Hepatocyte (in vitro differentiated cells): ENCODE measurements at regions not wholly inside any gene's neighbourhood (a gene's known extent, or its start where the extent isn't known, plus 50 kb on each side); places are given as distances from the start of the nearest gene placed in this dataset.

Experiments
- DNase-seq: peaks from one replicate; pipeline ENCODE4 v3.0.0-alpha.2; 2016; ENCODE audit warnings: low spot score
- H2AFZ ChIP-seq: fragments of 200-600 bp; sonication (generic); 2 replicates; pipeline ENCODE4 v1.6.0; 2016; ENCODE audit warnings: antibody characterized with exemption, mild to moderate bottlenecking
- H3K27ac ChIP-seq: fragments of 200-600 bp; sonication (generic); 2 replicates; pipeline ENCODE4 v1.5.1; 2016; ENCODE audit warnings: mild to moderate bottlenecking
- H3K27me3 ChIP-seq: fragments of 200-600 bp; sonication (generic); 2 replicates; pipeline ENCODE4 v1.6.1; 2016
- H3K36me3 ChIP-seq: fragments of 200-600 bp; sonication (generic); replicated peaks from 2 replicates; pipeline ENCODE4 v1.5.1; 2016; ENCODE audit warnings: low read depth; ENCODE audit not compliant: insufficient read depth
- H3K4me1 ChIP-seq: fragments of 200-600 bp; sonication (generic); 2 replicates; pipeline ENCODE4 v1.5.1; 2016; ENCODE audit warnings: mild to moderate bottlenecking, moderate library complexity; ENCODE audit not compliant: insufficient read depth
- H3K4me2 ChIP-seq: fragments of 200-600 bp; sonication (generic); 2 replicates; pipeline ENCODE4 v1.6.0; 2016
- H3K4me3 ChIP-seq: fragments of 200-600 bp; sonication (generic); 2 replicates; pipeline ENCODE4 v1.5.1; 2016; ENCODE audit warnings: mild to moderate bottlenecking
- H3K79me2 ChIP-seq: fragments of 200-600 bp; sonication (generic); 2 replicates; pipeline ENCODE4 v1.6.0; 2017; ENCODE audit warnings: mild to moderate bottlenecking
- H3K9me2 ChIP-seq: fragments of 200-600 bp; sonication (generic); replicated peaks from 2 replicates; pipeline ENCODE4 v1.6.0; 2017; ENCODE audit warnings: mild to moderate bottlenecking; ENCODE audit not compliant: insufficient read depth
- H3K9me3 ChIP-seq: fragments of 200-600 bp; sonication (generic); 2 replicates; pipeline ENCODE4 v1.5.1; 2016; ENCODE audit warnings: low read depth, mild to moderate bottlenecking
- H4K20me1 ChIP-seq: fragments of 200-600 bp; sonication (generic); 2 replicates; pipeline ENCODE4 v1.6.0; 2016; ENCODE audit warnings: mild to moderate bottlenecking; ENCODE audit not compliant: insufficient read depth, poor library complexity, severe bottlenecking
- EZH2 ChIP-seq: fragments of 200-600 bp; sonication (generic); IDR thresholded peaks from 2 replicates; pipeline ENCODE4 v1.6.1; 2016; ENCODE audit warnings: antibody characterized with exemption, mild to moderate bottlenecking, borderline replicate concordance
- EZH2phosphoT487 ChIP-seq: fragments of 200-600 bp; sonication (generic); IDR thresholded peaks from one replicate; pipeline ENCODE4 v1.6.1; 2018; ENCODE audit warnings: antibody characterized with exemption, mild to moderate bottlenecking, low read depth, moderate library complexity; ENCODE audit not compliant: unreplicated experiment, severe bottlenecking
- WGBS: methylation state at CpG from one replicate; pipeline ENCODE4 v1.1.6; 2016; ENCODE audit warnings: low lambda C conversion rate; ENCODE audit errors: missing lambda C conversion rate; 5-methylcytosine and 5-hydroxymethylcytosine counted together
- TF ChIP-seq, protein P1 (sequence below): fragments of 200-600 bp; sonication (generic); IDR thresholded peaks from 2 replicates; pipeline ENCODE4 v1.5.1; 2016; ENCODE audit warnings: antibody characterized with exemption, mild to moderate bottlenecking; ENCODE audit not compliant: poor library complexity

DNA sequence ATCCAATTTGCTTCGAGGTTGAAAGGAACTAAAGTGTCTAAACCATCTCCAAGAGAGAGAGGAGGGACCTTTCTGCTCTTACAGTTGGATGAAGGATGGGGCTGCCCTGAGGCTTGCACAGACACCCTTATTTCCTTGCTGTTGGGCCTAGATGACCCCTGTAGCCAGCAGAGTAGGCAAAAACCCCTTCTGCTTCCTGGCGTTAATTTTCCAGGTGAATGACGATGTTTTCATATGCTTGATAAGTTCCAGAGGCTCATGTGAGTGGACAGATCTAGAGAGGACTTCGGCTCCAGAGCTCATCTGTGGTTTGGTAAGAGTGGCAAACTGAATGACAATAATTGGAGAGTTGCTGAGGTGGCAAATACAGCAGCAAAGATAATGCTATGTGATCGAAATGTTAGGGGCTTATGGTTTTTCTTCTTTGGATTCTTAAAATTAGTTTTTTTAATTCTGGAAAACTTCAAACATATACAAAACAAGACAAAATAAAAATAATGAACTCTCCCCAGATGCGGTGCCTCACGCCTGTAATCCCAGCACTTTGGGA lies 98.6 kb upstream of the MAP4K3 start:
- 89% methylated on average over 7 of the region's 7 CpGs for WGBS
- Histone ChIP-seq H3K4me2 (no peak overlapping the region), H3K36me3 (no peaks in the 10 kb centered on the region), H3K9me2 (no peaks in the 10 kb centered on the region), H3K4me3 (no peak overlapping the region), H3K27ac (no peak overlapping the region), H3K4me1 (peaks cover 3% of the 10 kb centered on the region), H2AFZ (no peak overlapping the region), H3K9me3 (no peaks in the 10 kb centered on the region), H3K79me2 (no peaks in the 10 kb centered on the region), H4K20me1 (no peaks in the 10 kb centered on the region), H3K27me3 (no peaks in the 10 kb centered on the region)
- no peak for DNase-seq
- TF ChIP-seq EZH2: no peak
- TF ChIP-seq, protein P1, sequence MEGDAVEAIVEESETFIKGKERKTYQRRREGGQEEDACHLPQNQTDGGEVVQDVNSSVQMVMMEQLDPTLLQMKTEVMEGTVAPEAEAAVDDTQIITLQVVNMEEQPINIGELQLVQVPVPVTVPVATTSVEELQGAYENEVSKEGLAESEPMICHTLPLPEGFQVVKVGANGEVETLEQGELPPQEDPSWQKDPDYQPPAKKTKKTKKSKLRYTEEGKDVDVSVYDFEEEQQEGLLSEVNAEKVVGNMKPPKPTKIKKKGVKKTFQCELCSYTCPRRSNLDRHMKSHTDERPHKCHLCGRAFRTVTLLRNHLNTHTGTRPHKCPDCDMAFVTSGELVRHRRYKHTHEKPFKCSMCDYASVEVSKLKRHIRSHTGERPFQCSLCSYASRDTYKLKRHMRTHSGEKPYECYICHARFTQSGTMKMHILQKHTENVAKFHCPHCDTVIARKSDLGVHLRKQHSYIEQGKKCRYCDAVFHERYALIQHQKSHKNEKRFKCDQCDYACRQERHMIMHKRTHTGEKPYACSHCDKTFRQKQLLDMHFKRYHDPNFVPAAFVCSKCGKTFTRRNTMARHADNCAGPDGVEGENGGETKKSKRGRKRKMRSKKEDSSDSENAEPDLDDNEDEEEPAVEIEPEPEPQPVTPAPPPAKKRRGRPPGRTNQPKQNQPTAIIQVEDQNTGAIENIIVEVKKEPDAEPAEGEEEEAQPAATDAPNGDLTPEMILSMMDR: no peak
- TF ChIP-seq EZH2phosphoT487: no peak

DNA sequence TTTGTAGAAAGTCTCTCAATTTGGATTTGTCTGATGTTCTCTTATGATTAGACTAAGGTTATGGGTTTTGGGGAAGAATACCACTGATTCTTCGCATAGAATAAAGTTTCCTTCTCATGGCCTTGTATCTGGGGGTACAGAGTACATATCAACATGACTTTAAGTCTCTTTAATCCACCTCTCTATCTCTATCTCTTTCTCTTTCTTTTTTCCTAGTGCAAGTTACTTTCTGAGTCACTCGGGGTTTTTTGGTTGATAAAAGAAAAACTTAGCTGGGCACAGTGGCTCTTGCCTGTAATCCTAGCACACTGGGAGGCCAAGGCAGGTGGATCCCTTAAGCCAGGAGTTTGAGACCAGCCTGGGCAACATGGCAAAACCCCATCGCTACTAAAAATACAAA lies 100.1 kb upstream of the MAP4K3 start:
- Histone ChIP-seq H3K36me3 (no peaks in the 10 kb centered on the region), H3K4me3 (no peak overlapping the region), H3K27ac (no peak overlapping the region), H2AFZ (no peak overlapping the region), H3K9me3 (no peaks in the 10 kb centered on the region), H3K79me2 (no peaks in the 10 kb centered on the region), H3K27me3 (no peaks in the 10 kb centered on the region), H4K20me1 (no peaks in the 10 kb centered on the region), H3K9me2 (no peaks in the 10 kb centered on the region), H3K4me2 (no peak overlapping the region), H3K4me1 (peaks cover 3% of the 10 kb centered on the region)
- WGBS: 91% methylated on average over 3 of the region's 3 CpGs
- DNase-seq: no peak
- TF ChIP-seq EZH2 (no peak), EZH2phosphoT487 (no peak)
- TF ChIP-seq, protein P1: no peak

DNA sequence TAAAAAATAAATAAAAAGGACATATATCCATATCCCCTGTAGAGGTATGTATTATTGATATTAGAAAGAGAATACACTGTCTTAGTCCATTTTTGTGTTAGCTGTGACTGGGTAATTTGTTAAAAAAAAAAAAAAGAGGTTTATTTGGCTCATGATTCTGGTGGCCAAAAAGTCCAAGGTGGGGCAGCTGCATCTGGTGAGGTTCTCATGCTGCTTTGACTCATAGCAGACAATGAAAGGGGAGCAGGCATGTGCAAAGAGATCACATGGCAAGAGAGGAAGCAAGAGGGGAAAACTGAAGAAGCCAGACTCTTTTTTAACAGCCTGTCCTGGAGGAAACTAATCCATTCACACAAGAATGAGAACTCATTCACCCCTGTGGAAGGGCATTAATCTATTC lies 101.6 kb upstream of the MAP4K3 start:
- Histone ChIP-seq H3K27me3 (no peaks in the 10 kb centered on the region), H3K4me1 (peaks cover 3% of the 10 kb centered on the region), H3K4me3 (no peak overlapping the region), H3K27ac (no peak overlapping the region), H2AFZ (no peak overlapping the region), H3K9me2 (no peaks in the 10 kb centered on the region), H4K20me1 (no peaks in the 10 kb centered on the region), H3K4me2 (no peak overlapping the region), H3K79me2 (no peaks in the 10 kb centered on the region), H3K36me3 (no peaks in the 10 kb centered on the region), H3K9me3 (no peaks in the 10 kb centered on the region)
- TF ChIP-seq EZH2phosphoT487 (no peak), EZH2 (no peak)
- TF ChIP-seq, protein P1: no peak
- DNase-seq: no peak

DNA sequence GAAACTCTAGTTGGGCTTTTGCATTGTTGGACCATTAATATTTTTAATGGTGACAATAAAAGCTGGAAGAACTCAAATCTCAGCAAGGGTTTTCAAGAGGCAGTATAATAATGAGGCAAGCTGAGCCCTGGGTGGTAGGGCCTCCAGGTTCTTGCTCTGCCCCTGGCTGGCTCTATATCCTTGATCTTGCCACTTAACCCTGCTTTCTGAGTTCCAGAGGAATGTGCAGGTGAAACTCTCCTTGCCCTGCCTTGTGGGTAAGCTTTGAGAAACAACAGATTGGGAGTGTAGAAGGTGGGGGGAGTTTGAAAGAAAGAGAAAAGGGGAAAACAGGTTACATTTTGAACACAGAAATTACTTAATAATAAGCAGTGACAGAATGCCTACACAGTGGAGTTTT lies 103.3 kb upstream of the MAP4K3 start:
- DNase-seq: no peak
- H3K4me3 ChIP-seq: no peak overlapping the region
- no peaks in the 10 kb centered on the region for H3K9me2 ChIP-seq
- H4K20me1 ChIP-seq: no peaks in the 10 kb centered on the region
- H3K9me3 ChIP-seq: no peaks in the 10 kb centered on the region
- H3K4me1 ChIP-seq: peaks cover 3% of the 10 kb centered on the region
- H3K27me3 ChIP-seq: no peaks in the 10 kb centered on the region
- TF ChIP-seq, protein P1: no peak
- TF ChIP-seq EZH2 (no peak), EZH2phosphoT487 (no peak)
- no peaks in the 10 kb centered on the region for H3K36me3 ChIP-seq
- no peak overlapping the region for H3K4me2 ChIP-seq
- no peak overlapping the region for H3K27ac ChIP-seq
- no peaks in the 10 kb centered on the region for H3K79me2 ChIP-seq
- H2AFZ ChIP-seq: no peak overlapping the region
